ENCODE measurements at regions not wholly inside any gene's neighbourhood (a gene's known extent, or its start where the extent isn't known, plus 50 kb on each side); places are given as distances from the start of the nearest gene placed in this dataset.

- no peak for TF ChIP-seq SPI1 (IDR thresholded peaks at IDR 0.05; ENCODE audit: low read depth, low read length)
- TF ChIP-seq PAX5 (IDR thresholded peaks at IDR 0.05; ENCODE audit: insufficient read depth, low read length, severe bottlenecking), result no peak
- TF ChIP-seq POLR2AphosphoS5 (IDR thresholded peaks at IDR 0.05; ENCODE audit: low read depth, low read length), result no peak
- no peak for TF ChIP-seq POLR2A (IDR thresholded peaks at IDR 0.05; ENCODE audit: low read depth, low read length)
- no peak for TF ChIP-seq TAF1 (IDR thresholded peaks at IDR 0.05; ENCODE audit: low read depth, low read length)
- no peak for TF ChIP-seq POU2F2 (IDR thresholded peaks at IDR 0.05; ENCODE audit: low read depth, low read length)
- DNase-seq (ENCODE audit: insufficient read length, low spot score) (no peak), FAIRE-seq (no peak)
Observed at GRCh38 chr2:12795851-12796250, 79.1 kb downstream of the TRIB2 start.

- TF ChIP-seq PAX5 (IDR thresholded peaks at IDR 0.05; ENCODE audit: insufficient read depth, low read length, severe bottlenecking) (no peak), TAF1 (IDR thresholded peaks at IDR 0.05; ENCODE audit: low read depth, low read length) (no peak), POLR2A (IDR thresholded peaks at IDR 0.05; ENCODE audit: low read depth, low read length) (no peak), SPI1 (IDR thresholded peaks at IDR 0.05; ENCODE audit: low read depth, low read length) (no peak), POU2F2 (IDR thresholded peaks at IDR 0.05; ENCODE audit: low read depth, low read length) (no peak), POLR2AphosphoS5 (IDR thresholded peaks at IDR 0.05; ENCODE audit: low read depth, low read length) (no peak)
- FAIRE-seq (no peak), DNase-seq (ENCODE audit: insufficient read length, low spot score) (no peak)
Observed at GRCh38 chr2:12796657-12797056, 79.9 kb downstream of the TRIB2 start.

GRCh38 chr2:12797815-12798214 is 81.1 kb downstream of the TRIB2 start:
- FAIRE-seq (no peak), DNase-seq (ENCODE audit: insufficient read length, low spot score) (no peak)
- TF ChIP-seq POLR2A (IDR thresholded peaks at IDR 0.05; ENCODE audit: low read depth, low read length) (no peak), SPI1 (IDR thresholded peaks at IDR 0.05; ENCODE audit: low read depth, low read length) (peak; percentile 64)

- FAIRE-seq (no peak), DNase-seq (ENCODE audit: insufficient read length, low spot score) (no peak)
- TF ChIP-seq TAF1 (IDR thresholded peaks at IDR 0.05; ENCODE audit: low read depth, low read length) (no peak), POLR2A (IDR thresholded peaks at IDR 0.05; ENCODE audit: low read depth, low read length) (no peak)
Observed at GRCh38 chr2:12803607-12804006, 86.9 kb downstream of the TRIB2 start.

- no peak for FAIRE-seq
- DNase-seq (ENCODE audit: insufficient read length, low spot score), result no peak
Observed at GRCh38 chr2:12804091-12804856, 87.5 kb downstream of the TRIB2 start.

GRCh38 chr2:12805033-12805432 is 88.3 kb downstream of the TRIB2 start:
- FAIRE-seq (no peak), DNase-seq (ENCODE audit: insufficient read length, low spot score) (no peak)
- TF ChIP-seq POU2F2 (IDR thresholded peaks at IDR 0.05; ENCODE audit: low read depth, low read length), result no peak
- no peak for TF ChIP-seq PAX5 (IDR thresholded peaks at IDR 0.05; ENCODE audit: insufficient read depth, low read length, severe bottlenecking)
- no peak for TF ChIP-seq SPI1 (IDR thresholded peaks at IDR 0.05; ENCODE audit: low read depth, low read length)
- TF ChIP-seq POLR2AphosphoS5 (IDR thresholded peaks at IDR 0.05; ENCODE audit: low read depth, low read length), result no peak
- TF ChIP-seq TAF1 (IDR thresholded peaks at IDR 0.05; ENCODE audit: low read depth, low read length), result no peak
- TF ChIP-seq POLR2A (IDR thresholded peaks at IDR 0.05; ENCODE audit: low read depth, low read length), result no peak

More at GRCh38 chr2:12804091-12804856, 87.5 kb downstream of the TRIB2 start:
- no peak for TF ChIP-seq POU2F2 (IDR thresholded peaks at IDR 0.05; ENCODE audit: low read depth, low read length)
- TF ChIP-seq POLR2AphosphoS5 (IDR thresholded peaks at IDR 0.05; ENCODE audit: low read depth, low read length), result no peak
- no peak for TF ChIP-seq TAF1 (IDR thresholded peaks at IDR 0.05; ENCODE audit: low read depth, low read length)
- TF ChIP-seq SPI1 (IDR thresholded peaks at IDR 0.05; ENCODE audit: low read depth, low read length), result no peak
- no peak for TF ChIP-seq POLR2A (IDR thresholded peaks at IDR 0.05; ENCODE audit: low read depth, low read length)
- TF ChIP-seq PAX5 (IDR thresholded peaks at IDR 0.05; ENCODE audit: insufficient read depth, low read length, severe bottlenecking), result no peak

GRCh38 chr2:12806549-12807242 is 90.0 kb downstream of the TRIB2 start:
- no peak for TF ChIP-seq POLR2AphosphoS5 (IDR thresholded peaks at IDR 0.05; ENCODE audit: low read depth, low read length)
- no peak for TF ChIP-seq POLR2A (IDR thresholded peaks at IDR 0.05; ENCODE audit: low read depth, low read length)
- TF ChIP-seq SPI1 (IDR thresholded peaks at IDR 0.05; ENCODE audit: low read depth, low read length), result no peak
- no peak for TF ChIP-seq POU2F2 (IDR thresholded peaks at IDR 0.05; ENCODE audit: low read depth, low read length)
- no peak for TF ChIP-seq TAF1 (IDR thresholded peaks at IDR 0.05; ENCODE audit: low read depth, low read length)
- no peak for TF ChIP-seq PAX5 (IDR thresholded peaks at IDR 0.05; ENCODE audit: insufficient read depth, low read length, severe bottlenecking)
- no peak for DNase-seq (ENCODE audit: insufficient read length, low spot score)
- FAIRE-seq, result no peak

- TF ChIP-seq POU2F2 (IDR thresholded peaks at IDR 0.05; ENCODE audit: low read depth, low read length) (no peak), POLR2AphosphoS5 (IDR thresholded peaks at IDR 0.05; ENCODE audit: low read depth, low read length) (no peak), TAF1 (IDR thresholded peaks at IDR 0.05; ENCODE audit: low read depth, low read length) (no peak), POLR2A (IDR thresholded peaks at IDR 0.05; ENCODE audit: low read depth, low read length) (no peak), SPI1 (IDR thresholded peaks at IDR 0.05; ENCODE audit: low read depth, low read length) (no peak), PAX5 (IDR thresholded peaks at IDR 0.05; ENCODE audit: insufficient read depth, low read length, severe bottlenecking) (no peak)
- no peak for FAIRE-seq
- DNase-seq (ENCODE audit: insufficient read length, low spot score), result no peak
Observed at GRCh38 chr2:12807907-12808810, 91.4 kb downstream of the TRIB2 start.

- DNase-seq (ENCODE audit: insufficient read length, low spot score), result no peak
- FAIRE-seq, result no peak
- TF ChIP-seq POLR2A (IDR thresholded peaks at IDR 0.05; ENCODE audit: low read depth, low read length) (no peak), POLR2AphosphoS5 (IDR thresholded peaks at IDR 0.05; ENCODE audit: low read depth, low read length) (no peak), SPI1 (IDR thresholded peaks at IDR 0.05; ENCODE audit: low read depth, low read length) (no peak), POU2F2 (IDR thresholded peaks at IDR 0.05; ENCODE audit: low read depth, low read length) (no peak), PAX5 (IDR thresholded peaks at IDR 0.05; ENCODE audit: insufficient read depth, low read length, severe bottlenecking) (no peak), TAF1 (IDR thresholded peaks at IDR 0.05; ENCODE audit: low read depth, low read length) (no peak)
Observed at GRCh38 chr2:12809526-12809925, 92.8 kb downstream of the TRIB2 start.
